ENCODE measurements at regions not wholly inside any gene's neighbourhood (a gene's known extent, or its start where the extent isn't known, plus 50 kb on each side); places are given as distances from the start of the nearest gene placed in this dataset.

DNA sequence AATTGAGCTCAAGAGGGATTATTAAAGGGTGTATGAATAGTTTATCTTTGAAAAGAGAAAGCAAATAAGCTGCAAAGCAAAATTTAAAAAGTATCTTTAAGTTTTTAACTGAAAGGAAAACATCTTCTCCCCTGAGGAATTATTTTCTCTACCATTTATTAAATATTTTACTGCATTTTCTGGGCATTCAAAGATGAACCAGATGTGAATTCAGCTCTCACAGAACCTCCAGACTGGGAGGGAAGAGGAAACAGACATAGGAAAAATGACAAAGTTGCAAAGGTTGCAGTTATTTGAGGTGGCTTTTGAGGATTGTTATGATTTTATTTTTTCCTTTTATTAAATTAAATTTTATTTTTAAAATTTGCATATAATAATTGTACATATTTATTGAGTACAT is 122.7 kb upstream of the SESN3 start:
- no peak for TF ChIP-seq EZH2 (IDR thresholded peaks at IDR 0.05; ENCODE audit: borderline replicate concordance, low read depth, low read length, severe bottlenecking)
- TF ChIP-seq, protein P1, sequence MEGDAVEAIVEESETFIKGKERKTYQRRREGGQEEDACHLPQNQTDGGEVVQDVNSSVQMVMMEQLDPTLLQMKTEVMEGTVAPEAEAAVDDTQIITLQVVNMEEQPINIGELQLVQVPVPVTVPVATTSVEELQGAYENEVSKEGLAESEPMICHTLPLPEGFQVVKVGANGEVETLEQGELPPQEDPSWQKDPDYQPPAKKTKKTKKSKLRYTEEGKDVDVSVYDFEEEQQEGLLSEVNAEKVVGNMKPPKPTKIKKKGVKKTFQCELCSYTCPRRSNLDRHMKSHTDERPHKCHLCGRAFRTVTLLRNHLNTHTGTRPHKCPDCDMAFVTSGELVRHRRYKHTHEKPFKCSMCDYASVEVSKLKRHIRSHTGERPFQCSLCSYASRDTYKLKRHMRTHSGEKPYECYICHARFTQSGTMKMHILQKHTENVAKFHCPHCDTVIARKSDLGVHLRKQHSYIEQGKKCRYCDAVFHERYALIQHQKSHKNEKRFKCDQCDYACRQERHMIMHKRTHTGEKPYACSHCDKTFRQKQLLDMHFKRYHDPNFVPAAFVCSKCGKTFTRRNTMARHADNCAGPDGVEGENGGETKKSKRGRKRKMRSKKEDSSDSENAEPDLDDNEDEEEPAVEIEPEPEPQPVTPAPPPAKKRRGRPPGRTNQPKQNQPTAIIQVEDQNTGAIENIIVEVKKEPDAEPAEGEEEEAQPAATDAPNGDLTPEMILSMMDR (IDR thresholded peaks at IDR 0.05; ENCODE audit: borderline replicate concordance, extremely low read depth, low read length, poor library complexity, severe bottlenecking), result no peak

Data from DND-41 (cell line).